NCI-H526 (cell line): ENCODE measurements at regions not wholly inside any gene's neighbourhood (a gene's known extent, or its start where the extent isn't known, plus 50 kb on each side); places are given as distances from the start of the nearest gene placed in this dataset.
A peak's percentile ranks its signal among the peaks of the same experiment; 100 is the strongest.
"Not testable (repeated sequence)": the region's sequence is repeated elsewhere in the genome, so short reads cannot be mapped to it uniquely, and the experiment has no call there.

Experiments
- DNase-seq, 2 experiments: peaks; one replicate each; lab custom pipeline; 2025; lab: John Stamatoyannopoulos, UW

DNA sequence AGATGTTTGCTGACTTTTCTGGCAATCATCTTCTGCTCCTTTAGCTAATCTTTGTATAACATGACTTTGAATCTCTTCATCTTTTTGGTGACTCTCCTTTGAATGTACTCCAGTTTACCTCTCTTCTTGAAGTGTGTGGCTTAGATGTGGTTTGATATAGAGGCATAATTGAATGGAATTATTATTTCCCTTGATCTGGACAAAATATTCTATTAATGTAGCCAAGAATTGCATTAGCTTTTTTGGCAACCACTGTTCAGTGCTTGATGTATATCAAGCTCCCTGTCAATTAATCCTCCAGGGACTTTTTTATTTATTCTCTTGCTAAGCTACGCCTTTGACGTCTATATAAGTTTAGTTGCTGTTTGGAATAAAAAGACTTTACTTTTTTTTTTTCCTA is 490.8 kb downstream of the PCDH20 start:
- no peak for DNase-seq

- no peak for DNase-seq
These were observed 492.9 kb downstream of the PCDH20 start for GRCh38 chr13:60922576-60923231.

DNA sequence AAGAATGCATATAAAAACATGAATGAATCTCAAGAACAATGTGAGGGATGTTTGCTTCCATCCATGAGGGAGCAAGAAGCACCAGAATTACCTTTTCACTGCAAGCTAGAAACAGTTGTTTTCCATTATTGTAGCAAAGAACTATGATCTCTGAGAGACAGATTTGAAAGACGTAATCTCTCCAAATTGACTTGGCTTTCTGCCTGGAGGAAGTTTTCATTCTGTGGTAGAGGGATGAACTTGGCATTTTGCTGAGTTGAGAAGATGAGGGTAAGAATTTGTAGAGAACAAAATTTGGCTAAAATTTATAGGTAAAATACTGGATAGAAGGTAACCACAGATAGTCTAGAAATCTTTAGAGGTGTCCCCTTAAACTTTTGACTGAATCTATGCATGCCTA is 496.8 kb downstream of the TDRD3 start:
- DNase-seq = no peak

DNA sequence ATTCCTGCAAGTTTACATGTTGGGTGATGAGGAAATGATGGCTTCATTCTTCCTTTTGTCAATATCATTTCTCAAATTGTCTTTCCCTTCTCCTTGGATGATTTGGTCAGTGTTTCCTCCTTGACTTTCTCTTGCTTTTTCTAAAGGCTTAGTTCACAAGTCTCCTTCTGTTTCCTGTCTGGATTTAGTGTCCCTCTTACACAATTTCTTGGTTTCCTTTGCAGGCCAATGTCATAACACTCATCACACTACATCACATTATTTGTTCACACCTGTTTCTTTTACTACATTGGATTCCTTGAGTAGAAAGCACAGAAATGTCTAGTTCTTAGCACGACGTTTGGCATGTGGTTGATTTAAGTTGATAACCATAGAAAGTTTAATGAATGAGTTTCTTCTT is 490.7 kb downstream of the TDRD3 start:
- DNase-seq = no peak

GRCh38 chr13:60881507-60881906 is 484.5 kb downstream of the TDRD3 start:
- DNase-seq = no peak

GRCh38 chr13:60873116-60873515 is 476.1 kb downstream of the TDRD3 start:
- no peak for DNase-seq

DNA sequence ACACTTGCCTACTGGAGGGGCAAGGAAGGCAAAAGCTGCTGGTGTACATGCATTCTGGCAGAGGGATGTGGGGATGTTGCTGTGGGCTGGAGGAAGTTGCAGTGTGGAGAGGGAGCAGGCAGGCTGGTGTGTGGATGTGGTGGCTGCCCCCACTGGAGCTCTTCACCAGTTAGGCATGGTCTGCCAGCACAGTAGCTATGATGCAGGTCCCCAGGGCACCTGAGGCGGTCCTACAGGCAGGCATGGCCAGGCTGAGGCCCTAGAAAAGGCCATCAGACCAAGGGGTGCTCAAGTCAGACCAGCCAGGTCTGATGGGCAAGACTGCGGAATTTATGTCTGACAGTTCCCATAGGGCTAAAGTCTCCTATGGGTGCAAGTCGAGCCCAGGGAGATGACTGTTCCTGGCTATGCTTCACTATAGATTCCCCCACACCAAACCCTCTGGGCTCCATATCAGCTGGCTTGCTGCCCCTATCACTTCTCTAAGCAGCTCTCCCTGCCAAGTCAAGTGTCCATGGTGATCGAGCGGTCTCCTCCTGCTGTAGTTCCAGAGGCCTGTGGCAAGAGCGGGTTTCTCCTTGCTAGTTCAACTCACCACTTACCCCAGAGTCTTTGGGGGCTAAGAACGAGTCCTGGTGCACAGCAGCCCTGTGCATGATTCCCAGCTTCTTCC is 473.1 kb downstream of the TDRD3 start:
- no peak for DNase-seq

DNA sequence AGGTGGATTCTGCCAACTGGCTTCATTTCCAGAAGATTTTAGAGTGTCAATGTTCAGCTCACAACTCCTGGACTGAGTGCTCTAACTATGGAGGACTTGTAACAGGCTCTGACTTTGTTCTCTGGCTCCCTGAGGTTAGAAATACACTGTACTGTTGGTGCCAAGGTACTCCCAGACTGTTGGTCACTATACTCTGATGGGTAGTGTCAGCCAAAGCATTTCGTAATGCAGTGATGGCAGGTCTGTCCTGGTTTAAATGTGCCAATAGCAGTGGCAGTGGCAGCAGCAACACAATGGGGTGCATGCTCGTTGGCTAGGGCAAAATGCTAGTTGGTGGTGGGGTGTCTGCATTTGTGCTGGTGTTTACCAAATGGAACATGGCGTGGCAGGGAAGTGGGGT is 472.2 kb downstream of the TDRD3 start:
- no peak for DNase-seq

DNA sequence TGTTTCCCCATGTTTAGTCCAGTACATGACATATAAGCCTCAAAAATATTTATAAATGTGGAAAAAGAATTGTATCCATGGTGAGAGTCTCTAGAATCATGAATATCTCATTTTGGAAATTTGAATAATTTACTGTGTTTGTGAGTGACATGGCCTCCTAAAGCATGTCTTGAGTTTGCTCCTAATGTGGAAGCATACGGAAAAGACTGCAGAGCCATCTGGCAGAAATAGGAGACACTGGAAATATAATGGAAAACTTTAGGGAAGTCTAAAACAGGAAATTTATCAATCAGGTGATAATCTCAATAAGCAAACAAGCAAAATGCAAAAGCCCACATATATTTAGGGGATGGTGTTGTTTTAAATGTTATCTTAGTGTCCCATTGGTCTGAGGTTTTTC is 465.0 kb downstream of the TDRD3 start:
- no peak for DNase-seq

DNA sequence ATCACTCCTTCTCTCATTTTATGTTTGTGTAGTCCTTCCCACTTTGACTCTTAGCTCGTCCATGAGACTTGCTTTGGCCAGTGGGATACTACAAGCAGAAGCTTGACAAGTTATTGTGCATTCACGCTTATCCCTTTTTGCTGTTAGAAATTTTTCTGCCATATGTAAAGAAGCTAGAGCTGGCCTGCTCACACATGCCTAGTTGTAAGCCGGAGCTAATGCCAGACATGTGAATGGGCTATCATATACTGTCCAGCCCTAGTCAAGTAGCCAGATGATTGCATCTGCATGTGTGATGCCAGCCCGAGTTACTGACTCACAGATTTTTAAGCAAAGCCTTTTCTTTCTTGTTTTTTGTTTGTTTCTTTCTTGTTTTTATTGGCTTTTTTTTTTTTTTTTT is 460.7 kb downstream of the TDRD3 start:
- DNase-seq = no peak

- no peak for DNase-seq
These were observed 455.9 kb downstream of the TDRD3 start for GRCh38 chr13:60852886-60853285.

- no peak for DNase-seq
These were observed 454.4 kb downstream of the TDRD3 start for GRCh38 chr13:60851378-60851777.

- DNase-seq = no peak
These were observed 453.5 kb downstream of the TDRD3 start for GRCh38 chr13:60850526-60850925.

DNA sequence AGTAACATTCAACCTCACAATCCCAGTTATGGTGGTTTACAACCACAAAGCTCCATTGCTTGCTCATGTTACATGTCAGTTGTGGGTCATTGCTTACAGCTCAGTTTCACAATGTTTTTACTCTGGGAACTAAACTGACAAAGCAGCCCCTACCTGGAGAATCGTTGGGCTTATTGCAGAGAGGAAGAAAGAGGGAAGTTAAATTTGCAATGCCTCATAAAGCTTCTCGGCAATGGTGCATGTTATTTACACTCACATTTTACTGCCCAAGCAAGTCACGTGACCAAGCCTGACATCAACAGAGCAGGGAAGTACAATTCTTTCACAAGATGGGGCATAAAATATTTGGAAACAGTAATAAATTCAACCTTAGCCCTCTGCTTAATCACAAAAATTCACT is 441.6 kb downstream of the TDRD3 start:
- DNase-seq = peak; percentile 53 to 73

DNA sequence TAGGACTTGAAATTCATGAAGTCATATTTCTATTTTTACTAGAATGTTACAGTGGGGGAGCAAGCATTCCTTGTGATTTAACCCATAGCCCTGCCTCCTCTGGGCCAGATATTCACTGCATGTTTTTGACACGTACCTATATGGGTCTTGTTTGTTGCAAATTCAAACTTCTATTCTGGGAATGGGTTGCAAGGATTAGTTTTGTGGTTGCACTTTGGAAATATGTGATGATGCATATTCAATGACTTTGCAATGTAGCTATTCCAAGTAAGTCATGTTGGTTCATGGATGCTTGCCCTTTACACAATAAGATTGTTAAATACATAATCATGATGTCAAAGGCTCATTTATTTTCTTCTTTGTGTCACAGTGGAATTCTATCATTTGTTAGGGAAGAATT is 440.8 kb downstream of the TDRD3 start:
- DNase-seq = no peak

GRCh38 chr13:60836821-60837220 is 439.8 kb downstream of the TDRD3 start:
- peak in 1 of 2 experiments; percentile 6 for DNase-seq

- DNase-seq = no peak
These were observed 414.6 kb downstream of the TDRD3 start for GRCh38 chr13:60811581-60811980.

- not testable (repeated sequence) for DNase-seq
These were observed 408.6 kb downstream of the TDRD3 start for GRCh38 chr13:60805640-60806039.

- no peak for DNase-seq
These were observed 401.5 kb downstream of the TDRD3 start for GRCh38 chr13:60798503-60798902.

- DNase-seq = no peak
These were observed 400.1 kb downstream of the TDRD3 start for GRCh38 chr13:60797112-60797511.

- DNase-seq = no peak
These were observed 397.7 kb downstream of the TDRD3 start for GRCh38 chr13:60794751-60795150.

DNA sequence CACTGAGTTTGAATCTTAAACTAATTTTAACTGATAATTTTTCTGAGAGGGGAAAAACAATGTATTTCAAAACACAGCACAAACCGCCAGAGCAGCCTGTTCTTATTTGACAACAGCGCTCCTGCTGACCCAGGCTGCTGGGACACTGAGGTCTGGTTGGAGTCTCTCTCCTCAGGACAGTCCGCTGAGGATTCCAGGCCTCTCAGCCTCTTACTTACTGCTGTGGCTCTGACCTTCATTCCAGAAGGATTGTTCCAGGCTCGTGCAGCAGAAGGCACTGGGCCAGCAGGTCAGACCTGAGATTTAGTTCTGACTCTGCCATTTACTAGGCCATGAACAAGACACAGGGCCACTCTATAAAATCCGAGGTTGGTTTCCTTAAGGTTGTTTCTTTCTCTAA is 393.6 kb downstream of the TDRD3 start:
- no peak for DNase-seq

GRCh38 chr13:60788156-60788829 is 391.3 kb downstream of the TDRD3 start:
- DNase-seq = no peak
